ENCODE measurements at regions not wholly inside any gene's neighbourhood (a gene's known extent, or its start where the extent isn't known, plus 50 kb on each side); places are given as distances from the start of the nearest gene placed in this dataset.

GRCh38 chr10:33126742-33127141, 168.7 kb upstream of the ITGB1 start:
- DNase-seq (ENCODE audit: low read depth in 1 of 2, low spot score in 1 of 2): no peak

DNA sequence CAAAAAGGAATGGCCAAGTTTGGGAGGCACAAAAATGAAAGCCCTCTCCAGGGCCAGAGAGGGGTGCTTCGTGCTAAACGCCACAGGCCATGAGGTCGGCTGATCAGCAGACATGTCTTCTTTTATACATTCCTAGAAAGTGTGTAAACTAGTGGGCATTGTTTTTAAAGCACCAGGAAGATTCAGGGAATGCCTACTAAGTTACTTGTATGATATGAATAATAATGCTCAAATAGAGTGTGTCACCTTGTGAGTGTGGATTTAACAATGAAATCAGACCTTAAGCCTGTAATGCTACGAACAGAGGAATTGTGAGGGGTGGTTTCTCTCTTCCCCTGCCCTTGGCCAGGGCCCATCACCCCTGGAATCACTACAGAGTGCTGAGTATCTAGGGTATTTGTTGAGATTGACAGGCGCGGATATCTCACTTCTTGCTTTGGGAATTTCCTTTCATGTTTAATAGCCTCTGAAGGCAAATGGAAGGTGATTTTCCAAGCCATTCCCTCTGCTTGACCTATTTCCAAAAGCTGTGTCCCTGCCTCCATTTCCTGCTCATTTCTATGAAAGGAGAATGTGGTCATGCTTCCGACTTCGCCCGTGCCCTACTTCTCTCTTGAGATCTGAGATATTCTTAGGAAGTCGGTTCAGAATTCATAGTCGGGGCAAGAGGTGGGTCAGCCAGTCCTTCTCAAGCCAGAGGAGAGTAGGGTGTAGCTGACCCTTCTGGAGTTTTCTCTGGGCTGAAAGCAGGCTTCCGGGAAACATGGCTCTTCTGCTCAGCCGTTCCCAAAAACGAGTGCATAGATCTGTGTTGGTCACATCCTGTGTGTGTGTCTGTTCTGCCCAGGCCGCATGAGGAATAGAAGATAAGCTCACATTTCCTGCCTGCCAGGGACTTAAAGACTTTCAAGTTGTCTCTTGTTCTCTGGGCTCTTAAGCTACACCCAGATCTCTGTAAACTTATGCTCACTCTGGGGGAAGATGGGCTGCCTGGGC, 167.8 kb upstream of the ITGB1 start:
- no peak for DNase-seq (ENCODE audit: low read depth in 1 of 2, low spot score in 1 of 2)

GRCh38 chr10:33125111-33125510, 167.1 kb upstream of the ITGB1 start:
- DNase-seq (ENCODE audit: low read depth in 1 of 2, low spot score in 1 of 2): no peak

DNA sequence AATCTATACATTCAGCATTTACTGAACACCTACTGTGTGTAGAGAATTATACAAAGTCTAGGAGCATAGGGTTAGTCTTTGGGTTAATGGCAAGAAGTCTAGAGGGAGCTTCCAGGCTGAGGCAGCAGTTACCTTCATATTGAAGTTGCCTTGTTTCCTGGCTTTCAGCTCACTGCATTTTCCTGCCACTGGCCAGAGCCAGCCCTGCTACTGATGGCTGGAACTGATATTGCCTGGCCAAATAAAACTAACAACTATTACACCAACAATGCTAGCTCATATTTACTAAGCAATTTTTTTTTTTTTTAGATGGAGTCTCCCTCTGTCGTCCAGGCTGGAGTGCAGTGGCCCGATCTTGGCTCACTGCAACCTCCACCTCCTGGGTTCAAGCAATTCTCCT, 165.7 kb upstream of the ITGB1 start:
- DNase-seq (ENCODE audit: low read depth in 1 of 2, low spot score in 1 of 2): no peak

DNA sequence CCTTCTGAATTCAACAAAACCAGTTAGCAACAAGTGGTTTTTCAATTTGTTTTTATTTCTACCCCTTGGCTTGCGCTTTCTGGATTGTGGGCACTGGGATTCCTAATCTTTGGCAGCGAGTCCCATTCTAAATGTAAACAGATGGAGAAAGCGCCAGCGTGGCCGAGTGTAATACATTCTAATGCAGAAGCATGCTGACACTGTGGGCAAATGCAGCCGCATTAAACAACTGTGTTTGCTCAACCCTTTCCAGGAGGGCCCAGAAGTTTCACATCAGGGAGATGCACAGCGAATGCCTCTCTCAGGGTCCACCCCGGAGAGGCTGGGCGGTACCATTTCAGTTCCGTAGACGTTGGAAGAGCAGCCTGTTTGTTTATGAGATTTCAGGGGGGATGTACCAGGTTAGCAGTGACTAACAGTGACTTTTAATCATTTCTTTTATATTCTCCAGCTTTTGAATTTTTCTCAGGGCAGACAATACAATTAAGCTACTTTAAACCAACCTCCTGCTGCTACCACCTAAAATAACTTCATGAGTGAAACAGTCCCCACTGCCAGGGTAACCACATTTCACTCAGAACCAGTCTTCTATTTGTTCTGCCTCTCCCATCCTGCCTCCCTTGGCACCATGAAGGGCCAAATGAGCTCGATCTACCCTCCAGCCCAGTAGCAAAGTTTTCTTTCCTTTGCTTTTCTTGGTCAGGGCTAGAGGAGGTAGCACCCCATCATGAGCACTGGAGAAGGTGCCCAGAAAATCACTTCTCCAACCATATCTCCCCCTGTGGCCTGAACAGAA, 164.2 kb upstream of the ITGB1 start:
- no peak for DNase-seq (ENCODE audit: low read depth in 1 of 2, low spot score in 1 of 2)

DNA sequence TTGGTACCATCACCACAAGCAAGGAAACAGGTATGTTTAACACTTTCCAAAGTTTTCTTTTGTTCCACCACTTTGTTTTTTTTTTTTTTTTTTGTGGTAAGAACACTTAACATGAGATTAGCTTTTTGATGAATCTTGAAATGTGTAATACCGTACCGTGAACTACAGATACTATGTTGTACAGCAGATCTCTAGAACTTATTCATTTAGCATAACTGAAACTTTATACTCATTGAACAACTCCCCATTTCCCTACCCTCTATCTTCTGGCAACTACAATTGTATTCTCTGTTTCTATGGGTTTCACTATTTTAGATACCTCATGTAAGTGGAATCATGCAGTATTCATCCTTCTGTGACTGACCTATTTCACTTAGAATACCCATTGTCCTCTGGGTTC, 162.7 kb upstream of the ITGB1 start:
- no peak for DNase-seq (ENCODE audit: low read depth in 1 of 2, low spot score in 1 of 2)

GRCh38 chr10:33120275-33120674, 162.2 kb upstream of the ITGB1 start:
- DNase-seq (ENCODE audit: low read depth in 1 of 2, low spot score in 1 of 2): no peak

DNA sequence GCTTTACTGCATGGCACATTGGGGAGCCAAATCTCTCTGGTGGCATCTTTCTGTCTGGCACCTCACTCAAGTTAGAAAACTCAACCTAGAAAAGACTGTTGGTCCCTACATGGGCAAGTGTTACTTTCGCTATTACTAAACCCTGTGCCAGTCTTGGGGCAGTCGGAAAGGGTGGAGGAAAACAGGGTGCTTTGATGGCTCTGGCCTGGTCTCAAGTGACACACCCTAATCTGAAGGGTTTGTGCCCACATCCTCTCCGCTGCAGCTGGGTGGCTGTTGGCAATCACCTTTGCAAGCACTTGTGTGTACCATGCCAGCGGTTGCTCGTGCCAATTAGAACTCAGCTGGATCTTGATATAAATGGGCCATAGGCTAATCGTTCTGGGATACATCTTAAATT, 159.8 kb upstream of the ITGB1 start:
- DNase-seq (ENCODE audit: low read depth in 1 of 2, low spot score in 1 of 2): peak in 1 of 2 donors; percentile 39

GRCh38 chr10:33117230-33117629, 159.2 kb upstream of the ITGB1 start:
- DNase-seq (ENCODE audit: low read depth in 1 of 2, low spot score in 1 of 2): no peak

DNA sequence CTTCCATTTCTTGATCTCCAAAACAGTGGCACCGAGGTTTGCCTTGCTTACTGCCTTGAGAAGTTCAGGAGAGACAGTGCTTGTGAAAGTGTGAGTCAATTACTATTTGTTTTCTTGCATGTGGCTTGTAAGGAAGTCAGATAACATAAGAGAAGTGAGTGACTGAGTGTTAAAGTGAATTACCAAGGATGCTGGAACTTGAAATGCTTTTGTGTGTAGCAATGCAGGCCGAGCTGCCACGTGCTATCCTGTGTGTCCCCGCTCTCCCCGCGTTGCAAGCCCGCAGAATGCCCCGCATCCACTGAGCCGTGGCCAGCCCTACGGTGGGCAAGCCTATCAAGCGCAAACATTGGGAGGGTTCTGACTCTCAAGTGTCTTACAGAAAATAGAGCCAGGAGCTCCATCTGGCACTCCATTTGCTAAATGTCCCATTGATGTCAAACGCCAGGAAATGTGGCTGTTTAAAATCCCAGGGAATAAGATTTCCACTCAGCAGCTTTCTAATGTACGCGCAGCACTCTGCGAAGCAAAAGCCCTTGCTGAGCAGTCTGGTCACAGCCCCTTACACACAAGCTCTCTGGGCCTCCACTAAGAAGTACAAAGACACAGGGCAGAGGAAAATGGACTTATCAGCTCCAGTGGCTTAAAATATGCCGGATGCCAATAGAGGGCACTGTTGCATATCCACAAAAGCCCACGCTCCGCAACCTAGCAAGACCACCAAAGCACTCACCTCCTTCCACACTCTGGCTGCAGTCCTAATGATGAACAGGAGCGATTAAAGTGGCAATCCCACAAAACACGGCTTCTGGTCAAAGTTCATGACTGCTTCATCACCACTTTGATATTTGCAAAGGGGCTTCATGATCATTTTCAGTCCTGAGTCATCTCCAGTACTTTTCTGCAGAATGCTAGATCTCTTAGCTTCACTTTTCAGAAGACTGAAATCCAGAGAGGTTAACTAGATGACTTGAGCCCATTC, 158.0 kb upstream of the ITGB1 start:
- no peak for DNase-seq (ENCODE audit: low read depth in 1 of 2, low spot score in 1 of 2)

GRCh38 chr10:33114451-33114952, 156.5 kb upstream of the ITGB1 start:
- no peak for DNase-seq (ENCODE audit: low read depth in 1 of 2, low spot score in 1 of 2)

DNA sequence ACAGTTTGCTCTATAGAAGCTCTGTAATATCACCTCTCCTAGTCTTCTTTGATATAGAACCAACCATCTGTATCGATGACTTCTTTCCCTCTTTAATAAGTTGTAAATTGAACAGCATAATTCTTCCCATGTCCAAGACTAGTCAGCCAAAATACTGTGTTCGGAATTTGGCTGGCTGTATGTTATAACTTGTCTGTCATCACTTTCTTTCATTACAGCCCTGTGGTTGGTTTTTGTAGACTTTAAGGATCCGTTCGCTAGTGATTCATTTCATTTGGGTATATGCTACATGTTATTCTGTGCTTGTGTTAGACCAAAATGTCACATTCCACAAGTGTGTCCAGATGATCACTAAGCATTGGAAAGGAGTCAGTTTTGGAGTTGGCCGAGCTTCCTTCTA, 155.4 kb upstream of the ITGB1 start:
- DNase-seq (ENCODE audit: low read depth in 1 of 2, low spot score in 1 of 2): no peak

DNA sequence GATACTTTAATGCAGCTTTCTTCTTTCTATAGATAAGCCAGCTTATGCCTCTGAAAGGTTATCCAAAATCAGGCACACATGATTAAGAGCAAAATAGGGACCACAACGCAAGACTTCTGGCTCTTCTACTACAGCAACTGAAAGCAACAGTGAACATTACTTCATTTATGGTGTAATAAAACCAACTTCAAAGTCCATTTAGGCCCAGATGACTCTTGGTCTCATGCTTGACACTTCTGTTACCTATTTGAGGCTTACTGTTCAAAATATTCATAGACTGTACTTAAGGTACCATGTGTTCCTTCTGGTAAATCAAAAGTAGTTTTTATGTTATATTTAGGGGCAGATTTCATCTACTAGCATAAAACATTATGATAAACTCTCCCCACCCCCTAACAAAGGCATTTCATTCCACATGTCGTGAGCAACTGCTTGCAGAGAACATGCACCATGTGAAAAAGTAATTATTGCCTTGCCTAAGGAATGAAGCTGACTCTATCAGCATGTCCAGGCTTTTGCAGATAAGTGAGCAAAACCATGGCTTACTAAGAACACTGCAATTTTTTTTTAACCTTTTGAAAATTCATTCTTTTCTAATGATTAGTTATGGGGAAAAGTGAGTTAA, 154.9 kb upstream of the ITGB1 start:
- DNase-seq (ENCODE audit: low read depth in 1 of 2, low spot score in 1 of 2): no peak

DNA sequence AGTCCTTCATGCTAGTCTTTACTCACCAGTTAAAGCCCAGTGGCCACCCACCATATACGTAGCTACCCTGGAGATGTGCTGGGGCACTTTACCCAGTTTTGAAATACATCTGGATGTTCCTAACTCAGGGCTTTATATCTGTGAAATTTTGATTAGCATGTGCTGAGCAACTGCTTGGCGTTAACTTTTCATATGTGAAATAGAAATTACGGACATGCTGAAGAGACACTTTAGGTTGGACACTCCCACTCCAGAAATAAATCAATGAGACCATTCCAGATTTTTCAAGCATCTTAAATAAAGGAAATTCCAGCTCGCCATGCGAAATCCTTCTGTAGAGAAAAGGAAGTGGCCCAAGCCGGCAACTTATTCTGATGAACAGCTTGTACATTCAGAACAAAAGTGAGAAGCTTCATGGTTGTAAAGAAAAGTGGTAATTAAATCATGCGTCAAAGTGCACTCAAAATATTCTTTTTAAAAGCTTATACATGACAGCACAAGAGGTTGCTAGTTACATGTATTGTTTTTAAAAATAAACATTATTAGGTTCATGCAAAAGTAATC, 153.5 kb upstream of the ITGB1 start:
- no peak for DNase-seq (ENCODE audit: low read depth in 1 of 2, low spot score in 1 of 2)

GRCh38 chr10:33109788-33110469, 151.9 kb upstream of the ITGB1 start:
- no peak for DNase-seq (ENCODE audit: low read depth in 1 of 2, low spot score in 1 of 2)

DNA sequence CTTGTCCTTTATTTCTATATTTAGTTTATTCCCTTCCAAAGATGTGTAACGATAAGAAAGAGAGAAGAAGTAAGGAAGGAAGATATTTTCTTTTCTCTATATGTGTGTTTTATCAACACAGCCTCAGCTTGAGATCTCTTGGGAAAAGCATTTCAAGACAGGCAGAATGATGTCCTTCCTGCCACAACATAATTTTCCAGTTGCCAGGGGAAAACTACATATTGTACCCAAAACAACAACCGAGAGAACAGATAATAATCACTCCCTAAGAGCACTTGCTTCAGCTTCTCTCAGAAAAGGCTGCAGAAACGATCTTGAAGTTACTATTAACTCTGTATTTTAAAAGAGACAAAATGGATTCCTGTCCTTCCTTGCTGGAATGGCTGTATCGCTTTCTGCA, 151.4 kb upstream of the ITGB1 start:
- DNase-seq (ENCODE audit: low read depth in 1 of 2, low spot score in 1 of 2): no peak

DNA sequence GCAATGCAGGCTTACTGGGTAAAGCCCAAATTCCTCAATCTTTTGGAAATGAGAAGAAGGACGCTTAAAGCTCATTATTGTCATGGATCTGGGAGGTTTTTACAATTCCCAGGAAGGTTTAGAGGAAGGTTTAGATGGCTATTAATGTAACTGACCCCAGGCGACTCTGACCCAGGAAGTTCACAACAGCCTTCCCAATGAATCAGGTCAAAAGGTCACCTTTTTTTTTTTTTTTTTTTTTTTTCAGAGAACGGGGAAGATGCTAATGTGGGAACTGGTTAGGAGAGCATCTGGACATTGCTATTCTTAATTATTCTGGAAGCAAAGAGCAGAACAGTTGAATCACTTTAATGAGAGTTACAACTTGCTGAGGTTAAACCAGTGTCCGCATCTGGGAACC, 149.9 kb upstream of the ITGB1 start:
- no peak for DNase-seq (ENCODE audit: low read depth in 1 of 2, low spot score in 1 of 2)

DNA sequence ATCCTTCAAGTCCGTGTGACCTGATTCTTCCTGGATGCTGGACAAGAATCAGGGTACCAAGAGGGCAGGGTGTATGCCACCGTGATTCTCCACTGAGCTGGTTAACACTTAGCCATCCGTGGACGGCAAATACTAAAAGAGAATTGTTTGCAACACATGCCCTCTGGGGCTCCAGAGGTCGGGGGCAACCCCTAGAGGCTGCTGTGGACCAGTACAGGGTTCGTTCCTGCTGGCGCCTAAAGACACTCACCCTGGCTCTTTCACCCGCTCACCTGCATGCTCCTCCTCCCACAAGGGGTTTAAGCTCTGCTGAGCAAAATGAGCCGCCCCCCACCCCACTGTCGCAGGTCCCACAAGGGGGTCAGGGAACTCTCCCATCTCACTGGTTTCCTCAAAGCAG, 148.7 kb upstream of the ITGB1 start:
- no peak for DNase-seq (ENCODE audit: low read depth in 1 of 2, low spot score in 1 of 2)

DNA sequence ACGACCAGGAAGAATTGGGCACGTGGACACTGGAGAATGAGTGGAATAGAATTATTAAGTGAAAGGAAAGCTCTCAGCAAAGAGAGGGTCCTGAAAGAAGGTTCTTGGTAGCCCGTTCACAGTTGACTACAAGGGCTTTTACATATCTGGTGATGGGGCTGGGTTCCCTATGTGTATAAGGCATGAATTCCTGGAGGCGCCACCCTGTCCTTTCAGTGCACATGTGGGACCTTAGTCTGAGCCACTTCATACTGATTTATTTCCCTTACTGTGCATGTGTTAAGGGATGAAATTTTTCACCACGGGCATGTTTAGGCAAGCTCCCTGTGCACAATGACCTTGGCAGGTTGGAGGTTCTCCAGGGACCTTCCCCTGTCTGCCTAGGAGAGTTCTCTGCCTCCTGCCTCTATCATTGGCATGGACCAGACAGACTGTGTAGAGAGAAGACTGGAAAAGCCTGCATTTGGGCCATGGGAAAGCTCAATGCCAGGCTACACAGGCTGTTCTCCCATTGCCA, 145.9 kb upstream of the ITGB1 start:
- DNase-seq (ENCODE audit: low read depth in 1 of 2, low spot score in 1 of 2): no peak

Data from activated T-helper 1 cell treated with anti-CD3 and anti-CD28 coated beads, Interleukin-2, amount 50 U/mL, for 16 hours (primary cell).